Limb (tissue), 2 donors: ENCODE measurements at regions not wholly inside any gene's neighbourhood (a gene's known extent, or its start where the extent isn't known, plus 50 kb on each side); places are given as distances from the start of the nearest gene placed in this dataset.
"Not testable (repeated sequence)": the region's sequence is repeated elsewhere in the genome, so short reads cannot be mapped to it uniquely, and the experiment has no call there.

Experiments used
- DNase-seq, 2 donors: peaks; one replicate each; pipeline ENCODE4 v3.0.0-alpha.2; 2016; ENCODE audit errors: extremely low spot score in 2 of 2

DNA sequence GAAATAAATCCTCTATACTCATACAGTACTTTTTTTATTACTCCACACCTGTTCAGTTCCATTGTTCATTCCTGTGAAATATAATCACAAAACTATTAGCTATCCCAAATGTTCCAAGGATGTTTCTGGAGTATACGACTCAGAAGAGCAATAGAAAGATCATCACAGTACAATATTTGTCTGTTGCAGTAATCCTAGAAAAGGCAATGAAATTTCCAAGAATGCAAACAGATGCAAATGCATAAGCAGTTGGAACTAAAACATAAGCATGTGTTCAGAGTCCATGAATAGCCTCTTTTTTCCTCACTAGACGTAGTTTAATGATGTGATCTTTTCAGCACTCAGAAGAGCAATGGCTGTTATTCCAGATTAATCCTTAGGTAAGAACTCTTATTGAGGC, 55.2 kb downstream of the RTL3 start:
- DNase-seq, result peak in 1 of 2 donors; percentile 68

- DNase-seq, result peak in 1 of 2 donors; percentile 2
These were observed 63.1 kb downstream of the RTL3 start for GRCh38 chrX:78595901-78596502.

DNA sequence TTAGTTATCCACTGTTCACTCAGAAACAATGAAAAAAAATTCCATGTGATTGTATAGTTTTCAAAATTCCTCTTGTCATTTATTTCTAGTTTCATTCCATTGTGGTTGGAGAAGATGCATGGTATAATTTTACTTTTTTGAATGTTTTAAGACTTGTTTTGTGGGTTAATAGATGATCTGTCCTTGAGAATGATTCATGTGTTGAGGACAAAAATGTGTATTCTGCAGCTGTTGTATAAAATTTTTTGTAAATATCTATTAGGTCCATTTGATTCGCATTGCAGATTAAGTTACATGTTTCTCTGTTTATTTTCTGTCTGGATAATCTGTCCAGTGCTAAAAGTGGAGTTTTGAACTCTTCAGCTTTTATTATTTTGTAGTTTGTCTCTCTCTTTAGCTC, 65.4 kb downstream of the RTL3 start:
- DNase-seq, result no peak

GRCh38 chrX:78592030-78592429, 67.1 kb downstream of the RTL3 start:
- no peak for DNase-seq

- no peak for DNase-seq
These were observed 84.8 kb downstream of the RTL3 start for GRCh38 chrX:78574306-78574705.

- DNase-seq, result peak in 1 of 2 donors; percentile 52
These were observed 85.5 kb downstream of the RTL3 start for GRCh38 chrX:78573630-78574029.

- no peak for DNase-seq
These were observed 87.3 kb downstream of the RTL3 start for GRCh38 chrX:78571849-78572248.

DNA sequence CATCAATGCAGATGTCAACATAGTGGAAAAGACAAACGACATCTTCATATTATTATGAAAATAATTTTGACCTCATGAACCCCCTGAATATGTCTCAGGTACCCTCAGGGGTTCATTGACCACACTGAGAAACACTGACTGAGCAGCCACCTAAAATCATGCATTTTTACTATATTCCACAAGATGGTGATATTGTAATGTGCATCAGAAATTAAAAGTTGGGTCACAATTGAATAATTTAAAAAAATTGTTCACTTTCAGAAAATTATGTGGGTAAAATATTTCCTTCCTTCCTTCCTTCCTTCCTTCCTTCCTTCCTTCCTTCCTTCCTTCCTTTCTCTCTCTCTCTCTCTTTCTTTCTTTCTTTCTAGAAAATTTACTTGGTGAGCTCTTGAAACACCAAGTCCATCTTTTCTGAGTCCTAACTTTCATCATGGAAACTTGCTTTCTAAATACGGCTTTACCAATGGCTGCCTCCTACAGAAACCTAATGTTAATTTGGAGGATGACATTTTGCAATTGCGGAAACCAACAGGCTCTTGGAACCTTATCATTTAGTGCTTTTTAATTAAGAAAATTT, 103.6 kb downstream of the RTL3 start:
- peak in 1 of 2 donors; percentile 8 for DNase-seq

GRCh38 chrX:78552628-78553027, 106.5 kb downstream of the RTL3 start:
- not testable (repeated sequence) for DNase-seq

DNA sequence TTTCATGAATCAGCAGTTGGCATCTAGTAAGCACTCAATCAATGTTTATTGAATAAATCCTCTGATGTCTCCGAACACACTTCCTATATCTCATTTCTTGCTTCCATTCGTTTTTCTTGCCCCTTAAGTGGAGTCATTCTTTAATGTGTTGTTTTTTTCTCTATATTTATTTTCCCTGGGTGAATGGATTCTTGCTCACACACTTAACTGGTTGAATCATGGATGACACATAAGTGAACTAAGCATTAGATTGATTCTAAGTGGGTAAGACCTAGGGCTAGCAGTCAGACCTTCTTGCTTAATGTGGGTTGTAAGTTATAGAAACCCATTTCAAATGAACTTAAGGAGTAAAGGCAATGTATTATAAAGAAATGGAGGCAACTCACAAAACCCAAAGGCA, 111.1 kb downstream of the RTL3 start:
- DNase-seq, result no peak

- no peak for DNase-seq
These were observed 113.9 kb downstream of the RTL3 start for GRCh38 chrX:78545233-78545632.

DNA sequence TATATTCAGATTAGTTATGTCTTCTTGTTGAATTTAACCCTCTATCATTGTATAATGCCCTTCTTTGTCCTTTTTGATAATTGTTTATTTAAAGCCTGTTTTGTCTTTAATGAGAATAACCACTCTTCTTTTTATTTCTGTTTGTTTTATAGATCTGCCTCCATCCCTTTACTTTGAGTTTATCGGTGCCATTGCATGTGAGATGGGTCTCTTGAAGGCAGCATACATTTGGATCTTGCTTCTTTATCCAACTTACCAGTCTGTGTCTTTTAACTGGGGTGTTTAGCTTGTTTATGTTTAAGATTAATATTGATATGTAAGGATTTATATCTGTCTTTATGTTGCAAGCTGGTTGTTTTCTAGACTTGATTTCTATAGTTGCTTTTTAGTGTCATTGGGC, 115.8 kb downstream of the RTL3 start:
- no peak for DNase-seq

GRCh38 chrX:78540171-78540570, 119.0 kb downstream of the RTL3 start:
- DNase-seq, result no peak

- DNase-seq, result no peak
These were observed 124.9 kb downstream of the RTL3 start for GRCh38 chrX:78534221-78534620.

DNA sequence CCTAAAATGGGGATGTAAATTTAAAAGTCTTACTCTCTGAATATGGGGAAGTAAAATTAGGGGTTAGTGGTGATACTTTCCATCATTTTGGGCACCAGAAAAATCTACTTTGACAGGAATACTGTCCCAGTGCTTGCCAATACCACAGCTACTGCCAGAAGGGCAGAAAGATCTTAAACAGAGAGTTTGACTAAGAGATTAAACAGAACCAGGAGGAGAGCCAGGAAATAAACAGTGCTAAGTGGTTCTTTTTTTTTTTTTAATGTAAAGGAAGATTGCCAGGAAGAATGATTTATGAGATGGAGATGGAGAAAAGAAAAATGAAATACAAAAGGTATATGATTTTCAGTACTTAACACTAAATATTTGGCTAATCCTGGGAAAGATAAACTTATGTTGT, 126.8 kb downstream of the RTL3 start:
- DNase-seq, result peak in 1 of 2 donors; percentile 2

- DNase-seq, result no peak
These were observed 131.3 kb downstream of the RTL3 start for GRCh38 chrX:78527818-78528217.

DNA sequence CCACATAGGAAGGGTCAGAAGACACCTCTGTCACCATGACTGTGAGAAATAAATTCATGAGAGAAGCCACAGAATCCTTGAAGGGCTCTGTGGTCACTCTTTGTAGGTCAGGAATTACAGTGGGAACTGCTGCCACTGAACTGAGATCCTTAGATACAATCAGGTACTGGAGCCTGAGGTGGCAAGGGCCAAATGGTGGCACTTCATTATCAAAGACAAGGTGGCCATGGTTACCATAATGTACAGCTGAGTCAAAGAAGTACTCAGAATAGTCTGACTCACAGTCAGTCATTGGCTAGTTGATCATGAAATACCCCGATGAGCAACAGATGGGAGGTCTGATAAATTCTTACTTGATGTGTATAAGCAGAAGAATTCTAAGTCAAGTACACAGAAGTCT, 131.9 kb downstream of the RTL3 start:
- no peak for DNase-seq

- DNase-seq, result no peak
These were observed 136.5 kb downstream of the RTL3 start for GRCh38 chrX:78522601-78523000.

DNA sequence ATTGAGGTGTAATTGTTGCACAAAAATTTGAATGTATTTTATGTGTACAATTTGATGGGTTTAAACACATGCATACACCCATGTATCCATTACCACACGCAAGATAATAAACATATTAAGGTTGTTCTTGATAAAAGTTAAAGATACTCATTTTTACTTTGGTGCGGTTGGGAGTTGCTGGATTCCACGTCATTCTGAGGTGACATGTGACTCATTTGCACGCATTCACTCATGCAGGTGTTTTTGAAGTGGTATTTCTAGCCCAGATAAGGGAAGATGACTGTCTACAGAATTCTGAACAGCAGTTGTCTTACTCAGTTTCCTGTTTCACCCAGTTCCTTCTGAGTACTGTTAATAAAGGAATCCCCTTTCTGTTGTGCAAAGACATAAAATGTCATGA, 142.0 kb downstream of the RTL3 start:
- DNase-seq, result no peak

DNA sequence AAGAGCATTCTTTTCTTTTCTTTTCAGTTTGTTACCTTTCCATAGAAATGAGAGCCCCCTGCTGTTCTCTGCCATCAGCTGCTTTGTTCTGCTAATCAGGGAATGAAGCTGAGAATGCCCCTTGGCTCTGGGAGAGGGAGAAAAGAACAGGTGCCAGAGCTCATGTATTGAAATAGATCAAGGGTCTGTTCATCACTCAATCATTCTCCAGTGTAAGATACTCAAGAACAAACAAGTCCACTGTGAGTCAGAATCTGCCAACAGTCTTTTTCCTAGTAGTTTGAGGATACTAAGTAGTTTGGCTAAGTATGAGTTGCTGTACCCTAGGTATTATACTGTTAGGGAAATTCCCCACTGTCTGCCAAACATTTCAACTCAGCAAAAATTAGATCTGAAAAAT, 144.3 kb downstream of the RTL3 start:
- DNase-seq, result peak in 1 of 2 donors; percentile 19

- DNase-seq, result no peak
These were observed 145.0 kb downstream of the RTL3 start for GRCh38 chrX:78513971-78514738.

- DNase-seq, result no peak
These were observed 152.9 kb downstream of the RTL3 start for GRCh38 chrX:78506248-78506647.

DNA sequence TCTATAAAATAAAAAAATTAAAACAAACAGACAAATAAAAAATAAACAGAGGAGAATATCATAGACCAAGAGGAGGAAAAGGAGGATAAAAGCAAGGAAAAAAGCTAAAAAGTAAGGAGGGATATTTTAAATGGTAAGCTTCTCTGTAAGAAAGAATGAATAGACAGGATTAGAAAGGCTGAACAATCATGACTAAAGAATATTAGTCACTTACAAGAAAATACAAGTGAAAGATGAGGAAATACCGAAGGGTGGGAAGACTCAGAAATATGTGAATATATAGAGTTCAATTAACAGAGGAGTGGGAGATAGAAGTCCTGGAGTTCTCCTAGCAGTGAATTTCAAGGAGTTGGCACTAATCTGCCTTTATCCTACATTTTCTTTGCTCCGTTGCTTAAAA, 162.6 kb downstream of the RTL3 start:
- no peak for DNase-seq
